KMS-11 (cell line): ENCODE measurements at regions not wholly inside any gene's neighbourhood (a gene's known extent, or its start where the extent isn't known, plus 50 kb on each side); places are given as distances from the start of the nearest gene placed in this dataset.

ENCODE experiments used
- H2AFZ ChIP-seq: fragments of 200-600 bp; sonication (generic); 2 replicates; pipeline ENCODE4 v1.6.1; 2016; ENCODE audit warnings: antibody characterized with exemption, mixed run types, low read depth
- H3K27ac ChIP-seq: fragments of 200-600 bp; sonication (generic); 2 replicates; pipeline ENCODE4 v1.6.1; 2016; ENCODE audit warnings: mild to moderate bottlenecking, mixed run types
- H3K27me3 ChIP-seq: fragments of 200-600 bp; sonication (generic); 2 replicates; pipeline ENCODE4 v1.6.1; 2017; ENCODE audit warnings: mild to moderate bottlenecking, low read depth, mixed run types, moderate library complexity; ENCODE audit not compliant: insufficient read depth
- H3K36me3 ChIP-seq: fragments of 200-600 bp; sonication (generic); 2 replicates; pipeline ENCODE4 v1.6.1; 2017; ENCODE audit warnings: mild to moderate bottlenecking, mixed run types; ENCODE audit not compliant: insufficient read depth
- H3K4me1 ChIP-seq: fragments of 200-600 bp; sonication (generic); 2 replicates; pipeline ENCODE4 v1.6.1; 2016; ENCODE audit warnings: mild to moderate bottlenecking, low read depth, mixed run types; ENCODE audit not compliant: poor library complexity, severe bottlenecking
- H3K4me2 ChIP-seq: fragments of 200-600 bp; sonication (generic); 2 replicates; pipeline ENCODE4 v1.7.0; 2016; ENCODE audit warnings: mild to moderate bottlenecking, mixed run types
- H3K4me3 ChIP-seq: fragments of 200-600 bp; sonication (generic); IDR thresholded peaks from 2 replicates; pipeline ENCODE4 v1.6.1; 2017; ENCODE audit warnings: low read depth, low read length, mixed read lengths; ENCODE audit not compliant: insufficient read depth
- H3K79me2 ChIP-seq: fragments of 200-600 bp; sonication (generic); 2 replicates; pipeline ENCODE4 v1.6.1; 2016; ENCODE audit warnings: low read depth, mixed run types; ENCODE audit not compliant: insufficient read depth
- H3K9ac ChIP-seq: fragments of 200-600 bp; sonication (generic); 2 replicates; pipeline ENCODE4 v1.6.1; 2016; ENCODE audit warnings: mild to moderate bottlenecking, mixed run types
- H4K20me1 ChIP-seq: fragments of 200-600 bp; sonication (generic); 2 replicates; pipeline ENCODE4 v1.6.1; 2016; ENCODE audit warnings: mild to moderate bottlenecking, mixed run types; ENCODE audit not compliant: insufficient read depth
- TF ChIP-seq, protein P1 (sequence below): fragments of 200-600 bp; sonication (generic); conservative IDR thresholded peaks from 2 replicates; pipeline ENCODE4 v1.6.1; 2017; ENCODE audit warnings: low read depth, mild to moderate bottlenecking, antibody characterized with exemption, low read length, moderate library complexity, mixed read lengths

DNA sequence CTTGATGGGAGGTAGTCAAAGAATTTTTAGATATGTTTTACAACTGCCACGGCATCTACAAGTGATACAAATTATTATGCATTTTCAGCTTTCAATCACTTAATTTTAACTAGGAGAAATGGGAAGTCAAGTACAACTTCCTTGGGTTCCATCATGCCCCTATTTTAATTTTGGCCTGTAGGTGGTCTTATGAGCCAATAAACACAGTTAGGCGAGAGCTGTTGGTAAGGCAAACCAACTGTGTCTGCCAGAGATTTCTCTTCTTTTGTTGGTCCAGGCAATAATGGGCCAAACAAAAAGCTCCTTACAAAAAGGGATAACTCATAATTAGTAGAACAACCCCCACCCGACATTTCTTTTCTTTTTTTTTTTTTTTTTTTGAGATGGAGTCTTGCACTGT lies 63.3 kb upstream of the ARX start:
- Histone ChIP-seq H3K27me3 (no peaks in the 10 kb centered on the region), H3K4me3 (no peak overlapping the region), H3K4me1 (no peaks in the 10 kb centered on the region), H3K36me3 (no peaks in the 10 kb centered on the region), H3K79me2 (no peaks in the 10 kb centered on the region), H4K20me1 (no peaks in the 10 kb centered on the region), H3K9ac (no peak overlapping the region), H3K27ac (no peak overlapping the region), H3K4me2 (no peak overlapping the region), H2AFZ (no peak overlapping the region)
- TF ChIP-seq, protein P1, sequence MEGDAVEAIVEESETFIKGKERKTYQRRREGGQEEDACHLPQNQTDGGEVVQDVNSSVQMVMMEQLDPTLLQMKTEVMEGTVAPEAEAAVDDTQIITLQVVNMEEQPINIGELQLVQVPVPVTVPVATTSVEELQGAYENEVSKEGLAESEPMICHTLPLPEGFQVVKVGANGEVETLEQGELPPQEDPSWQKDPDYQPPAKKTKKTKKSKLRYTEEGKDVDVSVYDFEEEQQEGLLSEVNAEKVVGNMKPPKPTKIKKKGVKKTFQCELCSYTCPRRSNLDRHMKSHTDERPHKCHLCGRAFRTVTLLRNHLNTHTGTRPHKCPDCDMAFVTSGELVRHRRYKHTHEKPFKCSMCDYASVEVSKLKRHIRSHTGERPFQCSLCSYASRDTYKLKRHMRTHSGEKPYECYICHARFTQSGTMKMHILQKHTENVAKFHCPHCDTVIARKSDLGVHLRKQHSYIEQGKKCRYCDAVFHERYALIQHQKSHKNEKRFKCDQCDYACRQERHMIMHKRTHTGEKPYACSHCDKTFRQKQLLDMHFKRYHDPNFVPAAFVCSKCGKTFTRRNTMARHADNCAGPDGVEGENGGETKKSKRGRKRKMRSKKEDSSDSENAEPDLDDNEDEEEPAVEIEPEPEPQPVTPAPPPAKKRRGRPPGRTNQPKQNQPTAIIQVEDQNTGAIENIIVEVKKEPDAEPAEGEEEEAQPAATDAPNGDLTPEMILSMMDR, result no peak

DNA sequence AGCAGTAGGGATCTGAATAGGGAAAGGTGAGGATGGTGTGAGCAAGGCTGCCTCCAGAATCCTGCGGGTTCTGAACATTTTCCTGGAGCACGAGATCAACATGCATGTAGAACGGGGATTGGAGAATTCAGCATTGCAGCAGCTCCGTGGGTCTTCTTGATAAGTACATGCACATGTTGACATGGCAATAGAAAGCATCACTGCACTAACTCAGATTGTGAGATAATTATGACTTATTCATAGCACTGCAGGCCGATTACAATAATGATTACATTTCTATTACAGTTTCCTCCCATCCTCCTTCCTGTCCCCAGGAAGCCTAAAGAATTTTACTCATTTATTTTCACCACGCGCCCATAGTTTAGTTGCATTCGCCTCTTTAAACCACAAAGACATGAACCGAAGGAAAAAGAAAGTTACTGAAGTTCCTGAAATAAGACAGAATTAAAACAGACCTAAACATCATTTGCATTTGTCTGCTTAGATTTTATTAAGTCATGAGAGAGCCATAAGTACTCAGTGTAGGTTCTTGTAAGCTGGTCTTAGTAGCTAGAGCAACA lies 61.3 kb upstream of the ARX start:
- H4K20me1 ChIP-seq, result no peaks in the 10 kb centered on the region
- no peaks in the 10 kb centered on the region for H3K36me3 ChIP-seq
- H3K4me3 ChIP-seq, result no peak overlapping the region
- H3K9ac ChIP-seq, result no peak overlapping the region
- H3K27ac ChIP-seq, result no peak overlapping the region
- H2AFZ ChIP-seq, result no peak overlapping the region
- no peaks in the 10 kb centered on the region for H3K79me2 ChIP-seq
- TF ChIP-seq, protein P1, result no peak
- no peaks in the 10 kb centered on the region for H3K4me1 ChIP-seq
- H3K27me3 ChIP-seq, result no peaks in the 10 kb centered on the region
- no peak overlapping the region for H3K4me2 ChIP-seq

DNA sequence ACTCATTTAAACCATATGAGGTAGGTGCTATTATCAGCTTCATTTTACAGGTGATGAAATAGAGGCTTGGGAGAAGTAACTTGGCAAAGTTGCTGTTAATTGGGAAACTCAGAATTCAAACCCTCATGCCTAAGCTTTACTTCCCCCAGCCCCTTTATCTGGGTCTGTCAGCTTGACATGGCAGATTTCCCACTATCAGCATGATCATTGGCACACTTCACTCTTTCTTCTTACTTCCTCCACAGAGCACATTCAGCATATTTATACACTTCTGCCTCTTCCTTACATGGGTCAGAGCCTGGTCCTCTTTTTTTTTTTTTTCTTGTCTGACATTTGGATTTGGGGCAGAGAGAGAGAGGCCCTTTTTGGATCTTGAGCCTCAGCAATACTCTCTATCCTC lies 56.5 kb upstream of the ARX start:
- Histone ChIP-seq H3K4me1 (peaks cover 8% of the 10 kb centered on the region), H3K27ac (no peak overlapping the region), H3K36me3 (no peaks in the 10 kb centered on the region), H2AFZ (no peak overlapping the region), H3K27me3 (no peaks in the 10 kb centered on the region), H3K79me2 (no peaks in the 10 kb centered on the region), H3K9ac (no peak overlapping the region), H3K4me2 (no peak overlapping the region), H4K20me1 (no peaks in the 10 kb centered on the region), H3K4me3 (no peak overlapping the region)
- TF ChIP-seq, protein P1, result no peak

DNA sequence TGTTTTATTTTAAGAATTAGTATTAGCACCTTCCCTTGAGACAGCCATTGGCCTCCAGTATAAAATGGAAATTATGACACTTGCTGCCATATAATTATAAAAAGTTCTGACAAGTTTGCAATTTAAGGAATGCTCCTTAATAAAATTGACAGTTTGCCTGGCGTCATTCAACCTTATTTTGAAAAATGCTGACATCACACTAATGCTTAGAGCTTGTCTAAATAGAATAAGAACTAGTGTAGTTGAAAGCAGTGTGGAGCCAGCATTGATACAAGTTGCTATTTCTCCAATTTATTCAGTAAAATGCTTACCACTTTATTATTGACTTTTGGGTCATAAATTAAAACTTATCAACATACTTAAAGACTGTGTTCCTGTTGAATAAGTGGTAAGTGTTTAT lies 54.3 kb upstream of the ARX start:
- H3K9ac ChIP-seq, result no peak overlapping the region
- H3K4me1 ChIP-seq, result peaks cover 8% of the 10 kb centered on the region

More for the DNA sequence above, 54.3 kb upstream of the ARX start:
- Histone ChIP-seq H4K20me1 (no peaks in the 10 kb centered on the region), H2AFZ (no peak overlapping the region), H3K27me3 (no peaks in the 10 kb centered on the region), H3K36me3 (no peaks in the 10 kb centered on the region), H3K79me2 (no peaks in the 10 kb centered on the region), H3K4me3 (no peak overlapping the region), H3K27ac (no peak overlapping the region), H3K4me2 (no peak overlapping the region)
- TF ChIP-seq, protein P1, result no peak
